NOMO-1 (cell line): ENCODE measurements at regions not wholly inside any gene's neighbourhood (a gene's known extent, or its start where the extent isn't known, plus 50 kb on each side); places are given as distances from the start of the nearest gene placed in this dataset.
"Not testable (repeated sequence)": the region's sequence is repeated elsewhere in the genome, so short reads cannot be mapped to it uniquely, and the experiment has no call there.

Experiments
- DNase-seq, 2 experiments: peaks; one replicate each; lab custom pipeline; 2025; ENCODE audit not compliant: unreplicated experiment in 2 of 2; lab: John Stamatoyannopoulos, UW

DNA sequence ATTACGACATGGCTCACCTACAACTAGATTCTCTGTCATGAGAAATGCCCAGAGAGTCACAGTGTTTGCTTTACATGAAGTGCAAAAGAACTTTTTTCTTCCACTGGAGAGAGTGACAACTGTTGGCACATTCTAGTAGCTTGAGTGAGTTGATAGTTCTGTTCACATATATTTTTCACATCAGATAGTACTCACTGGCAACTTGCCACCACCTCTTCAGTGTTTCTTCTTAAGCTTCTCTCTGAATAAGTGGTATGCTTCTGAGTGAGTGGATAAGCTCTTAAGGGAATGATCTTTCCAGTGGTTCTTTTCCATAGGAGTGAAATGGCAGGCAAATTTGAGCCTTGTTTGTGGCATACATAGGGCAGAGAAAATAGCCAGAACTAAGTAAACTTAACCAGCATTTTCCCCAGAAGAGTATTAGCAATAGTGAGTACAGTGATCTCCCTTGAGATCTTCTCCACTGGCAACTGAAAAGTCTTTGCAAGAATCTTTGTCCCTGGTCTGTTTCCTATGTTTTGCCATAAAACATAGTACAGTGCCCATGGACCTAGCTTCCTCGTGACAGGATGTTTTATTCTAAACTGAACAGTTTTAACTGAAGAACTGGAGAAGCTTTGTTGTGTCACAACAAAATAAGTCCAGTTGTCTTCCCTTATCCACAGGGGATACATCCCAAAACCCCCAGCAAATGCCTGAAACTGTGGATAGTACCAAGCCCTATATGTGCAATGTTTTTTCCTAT lies 125.4 kb upstream of the CDK13 start:
- no peak for DNase-seq

DNA sequence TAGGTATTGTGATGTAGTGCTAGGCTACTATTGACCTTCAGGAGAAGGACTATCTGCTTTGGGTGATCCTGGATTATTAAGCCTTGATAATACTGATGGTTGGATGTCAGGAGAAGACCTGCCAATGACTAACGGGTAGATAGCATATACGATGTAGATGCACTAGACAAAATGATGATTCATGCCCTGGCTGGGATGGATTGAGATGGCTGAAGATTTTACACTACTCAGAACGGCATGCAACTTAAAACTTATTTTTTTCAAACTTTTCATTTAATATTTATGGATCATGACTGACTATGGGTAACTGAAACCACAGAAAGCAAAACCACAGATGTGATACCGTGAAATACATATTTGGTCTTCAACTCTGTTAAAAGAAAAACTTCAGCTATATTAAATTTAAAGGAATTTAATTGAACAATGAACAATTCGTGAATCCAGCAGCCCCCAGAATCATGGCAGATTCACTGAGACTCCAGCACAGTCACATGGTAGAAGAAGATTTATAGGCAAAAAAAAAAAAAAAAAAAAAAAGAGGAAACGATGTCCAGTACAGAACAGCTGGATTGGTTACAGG lies 124.6 kb upstream of the CDK13 start:
- peak in 1 of 2 experiments; percentile 12 for DNase-seq

DNA sequence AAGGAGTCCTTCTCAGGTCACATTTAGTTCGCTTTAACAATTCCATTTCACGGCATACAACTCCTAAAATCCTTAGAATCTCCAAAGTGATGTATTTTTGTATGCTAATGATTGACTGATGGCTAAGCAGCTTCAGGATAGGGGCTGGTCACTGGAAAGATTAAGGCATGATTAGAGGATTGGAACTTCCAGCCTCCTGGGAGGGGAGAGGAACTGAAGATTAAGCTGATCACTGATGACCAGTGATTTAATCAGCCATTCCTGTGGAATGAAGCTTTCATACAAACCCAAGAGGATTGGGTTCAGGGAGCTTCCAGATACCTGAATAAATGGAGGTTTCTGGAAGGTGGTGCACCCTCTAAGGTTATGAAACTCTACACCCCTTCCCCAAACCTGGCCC lies 123.9 kb upstream of the CDK13 start:
- DNase-seq = no peak

DNA sequence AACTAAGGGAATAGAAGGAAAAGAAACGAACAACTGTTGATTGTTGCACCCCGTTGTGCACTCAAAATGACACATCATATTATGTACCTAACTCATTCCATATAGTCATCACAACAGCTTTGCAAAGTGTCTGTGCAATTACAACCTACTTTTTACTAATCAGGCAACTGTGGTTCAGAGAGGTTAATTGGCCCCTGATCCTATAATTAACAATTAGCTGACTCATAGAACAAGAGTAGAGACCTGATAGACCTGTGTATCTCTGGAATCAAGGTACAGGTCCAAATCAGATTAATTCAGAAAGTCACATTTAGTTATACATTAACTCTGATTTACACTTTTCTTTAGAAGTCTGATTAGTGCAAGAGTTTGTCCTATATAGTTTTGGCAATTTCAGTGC lies 122.5 kb upstream of the CDK13 start:
- no peak for DNase-seq

DNA sequence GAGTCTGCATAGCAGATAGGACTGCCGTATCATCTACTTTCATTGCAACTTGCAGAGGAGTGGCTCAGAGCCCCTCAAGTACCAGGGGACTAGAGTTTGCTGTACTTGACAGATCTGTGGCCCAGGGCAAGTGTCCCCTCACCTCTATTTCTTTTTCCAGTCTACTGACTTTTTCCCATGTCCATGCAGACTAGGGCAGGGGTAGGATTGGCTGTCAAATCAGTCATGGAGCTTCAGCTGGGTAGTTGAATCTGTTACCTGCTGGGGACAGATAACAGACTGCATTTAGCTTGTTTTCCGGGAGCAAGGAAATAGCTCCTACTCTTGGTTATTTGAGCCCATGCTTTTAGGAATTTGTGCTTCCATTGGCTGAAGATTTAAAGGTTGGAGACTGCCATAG lies 121.0 kb upstream of the CDK13 start:
- no peak for DNase-seq

DNA sequence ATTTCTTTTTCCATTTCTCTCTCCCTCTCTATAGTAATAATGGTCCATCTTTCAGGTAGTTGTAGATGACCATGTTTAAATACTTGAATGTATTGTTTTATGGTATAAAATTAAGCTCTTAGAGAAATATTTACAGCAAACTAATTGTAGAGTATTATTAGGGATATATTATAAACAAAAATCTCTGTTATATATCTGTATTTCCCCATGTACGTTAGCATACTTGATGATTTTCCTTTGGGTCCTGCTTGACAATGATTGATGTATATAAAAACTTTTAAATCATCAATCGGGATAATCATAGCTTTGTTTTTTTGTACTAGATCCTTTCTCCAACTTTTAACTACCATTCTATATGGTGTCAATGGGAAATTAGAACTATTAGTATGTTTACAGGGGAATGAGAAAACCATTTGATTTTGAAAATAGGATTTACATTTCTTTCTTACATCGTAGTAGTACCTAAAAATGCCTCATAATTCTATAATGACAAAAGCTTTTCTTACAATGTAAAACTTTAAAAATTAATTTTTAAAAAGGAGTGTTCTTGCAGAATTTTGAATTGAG lies 117.5 kb upstream of the CDK13 start:
- no peak for DNase-seq

DNA sequence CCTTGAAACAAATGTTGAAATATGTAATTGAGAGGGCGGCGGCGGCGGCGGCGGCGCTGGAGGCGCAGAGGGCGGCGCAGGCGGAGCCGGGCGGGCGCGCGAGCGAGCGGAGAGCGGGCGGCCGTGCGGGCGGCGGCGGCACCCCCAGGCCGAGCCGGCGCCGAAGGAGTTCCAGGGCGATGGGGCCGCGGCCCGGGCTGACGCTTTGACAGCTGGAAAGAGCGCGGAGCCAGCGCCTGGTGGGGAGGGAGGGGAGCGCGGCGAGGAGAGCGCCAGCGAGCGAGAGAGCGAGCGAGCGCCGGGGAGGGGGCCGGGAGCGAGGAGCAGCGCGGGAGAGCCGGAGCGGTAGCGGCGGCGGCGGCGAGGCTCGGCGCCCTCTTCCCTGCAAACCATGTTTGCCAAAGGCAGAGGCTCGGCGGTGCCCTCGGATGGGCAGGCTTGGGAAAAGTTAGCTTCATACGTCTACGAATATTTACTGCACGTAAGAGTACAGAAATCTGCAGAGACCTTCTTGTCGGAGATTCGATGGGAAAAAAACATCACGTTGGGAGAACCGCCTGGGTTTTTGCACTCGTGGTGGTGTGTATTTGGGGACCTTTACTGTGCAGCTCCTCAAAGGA lies 116.8 kb upstream of the CDK13 start:
- DNase-seq = peak in 1 of 2 experiments; percentile 31

DNA sequence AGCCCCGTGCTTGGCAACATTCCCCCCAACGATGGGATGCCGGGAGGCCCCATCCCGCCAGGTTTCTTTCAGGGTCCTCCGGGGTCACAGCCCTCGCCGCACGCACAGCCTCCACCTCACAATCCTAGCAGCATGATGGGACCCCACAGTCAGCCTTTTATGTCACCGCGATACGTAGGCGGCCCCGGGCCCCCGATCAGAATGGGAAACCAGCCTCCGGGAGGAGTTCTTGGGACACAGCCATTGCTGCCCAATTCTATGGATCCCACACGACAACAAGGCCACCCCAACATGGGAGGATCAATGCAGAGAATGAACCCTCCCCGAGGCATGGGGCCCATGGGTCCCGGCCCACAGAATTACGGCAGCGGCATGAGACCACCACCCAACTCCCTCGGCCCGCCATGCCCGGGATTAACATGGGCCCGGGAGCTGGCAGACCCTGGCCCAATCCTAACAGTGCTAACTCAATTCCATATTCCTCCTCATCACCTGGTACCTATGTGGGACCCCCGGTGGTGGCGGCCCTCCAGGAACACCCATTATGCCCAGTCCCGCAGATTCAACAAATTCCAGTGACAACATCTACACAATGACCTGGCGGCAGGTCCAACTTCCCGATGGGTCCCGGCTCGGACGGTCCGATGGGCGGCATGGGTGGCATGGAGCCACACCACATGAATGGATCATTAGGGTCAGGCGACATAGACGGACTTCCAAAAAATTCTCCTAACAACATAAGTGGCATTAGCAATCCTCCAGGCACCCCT lies 116.0 kb upstream of the CDK13 start:
- DNase-seq = not testable (repeated sequence)

DNA sequence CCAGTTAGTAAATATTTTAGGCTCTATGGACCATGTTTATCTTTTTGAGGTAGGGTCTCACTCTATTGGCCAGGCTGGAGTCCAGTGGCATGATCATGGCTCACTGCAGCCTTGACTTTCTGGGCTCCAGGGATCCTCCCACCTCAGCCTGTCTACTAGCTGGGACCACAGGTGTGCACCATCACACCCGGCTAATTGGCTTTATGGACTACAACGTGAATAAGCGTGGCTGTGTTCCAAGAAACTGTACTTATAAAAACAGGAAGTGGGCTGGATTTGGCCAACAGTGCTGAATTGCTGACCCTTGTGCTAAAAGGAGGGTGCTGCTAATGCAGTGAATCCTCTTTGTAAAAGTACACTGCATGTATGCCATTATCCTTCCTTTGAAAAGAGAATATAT lies 111.7 kb upstream of the CDK13 start:
- DNase-seq = peak; percentile 12 to 41

DNA sequence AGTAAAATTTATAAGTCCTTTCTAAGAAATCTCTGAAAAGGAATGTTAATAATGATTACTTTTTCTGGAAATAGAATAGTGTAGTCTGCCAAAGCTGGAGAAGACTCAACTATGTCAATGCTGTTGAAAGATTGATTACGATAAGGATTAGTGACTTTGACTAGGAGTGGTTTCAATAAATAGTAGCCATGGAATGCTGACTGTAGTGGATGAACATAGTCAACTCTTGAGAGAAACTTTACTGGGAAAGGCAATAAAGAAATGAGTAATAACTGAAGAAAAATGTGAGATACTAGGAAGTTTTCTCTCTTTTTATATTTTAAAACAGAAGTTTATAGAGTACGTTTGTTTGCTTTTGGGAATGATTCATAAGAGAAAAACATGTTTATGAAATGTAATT lies 105.0 kb upstream of the CDK13 start:
- no peak for DNase-seq

DNA sequence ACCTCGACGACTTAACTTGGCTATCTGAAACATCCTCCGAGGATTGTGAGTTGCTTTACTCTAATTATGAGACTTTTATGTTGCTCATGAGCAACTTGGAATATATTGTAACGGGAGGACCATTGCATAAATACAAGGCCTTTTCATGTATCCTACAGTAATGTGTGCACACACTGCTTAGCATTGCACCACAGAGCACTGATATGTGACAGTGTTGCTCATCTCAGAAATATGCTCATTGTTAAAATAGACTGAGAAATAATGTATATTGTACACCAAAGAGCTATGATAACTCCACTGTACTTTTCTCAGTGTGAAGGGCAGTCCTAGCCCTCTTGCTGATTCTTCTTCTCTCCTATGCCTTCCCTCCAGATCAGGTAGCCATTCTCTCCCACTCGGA lies 102.8 kb upstream of the CDK13 start:
- no peak for DNase-seq

DNA sequence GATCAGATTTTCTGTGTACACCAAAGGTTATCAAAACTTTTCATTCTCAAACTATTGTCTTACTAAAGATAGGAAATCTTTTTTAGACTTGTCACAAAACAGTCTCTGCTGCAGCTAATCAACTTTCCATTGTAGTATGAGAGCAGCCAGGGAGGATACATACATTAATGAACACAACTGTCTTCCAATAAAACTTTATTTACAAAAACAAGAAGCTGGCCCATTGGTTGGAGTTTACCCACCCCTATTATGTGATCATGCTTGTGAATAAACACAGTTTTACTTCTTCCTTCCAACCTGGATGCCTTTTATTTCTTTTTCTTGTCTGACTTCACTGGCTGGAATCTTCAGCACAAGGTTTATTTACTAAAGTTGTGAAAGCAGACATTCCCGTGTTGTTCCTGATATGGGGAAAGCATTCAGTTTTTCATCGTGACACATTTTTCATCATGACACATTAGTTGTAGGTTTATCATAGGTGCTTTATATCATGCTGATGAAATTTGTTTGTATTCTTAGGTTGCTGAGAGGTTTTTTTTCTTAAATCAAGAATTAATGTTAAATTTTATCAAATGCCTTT lies 98.5 kb upstream of the CDK13 start:
- DNase-seq = no peak

DNA sequence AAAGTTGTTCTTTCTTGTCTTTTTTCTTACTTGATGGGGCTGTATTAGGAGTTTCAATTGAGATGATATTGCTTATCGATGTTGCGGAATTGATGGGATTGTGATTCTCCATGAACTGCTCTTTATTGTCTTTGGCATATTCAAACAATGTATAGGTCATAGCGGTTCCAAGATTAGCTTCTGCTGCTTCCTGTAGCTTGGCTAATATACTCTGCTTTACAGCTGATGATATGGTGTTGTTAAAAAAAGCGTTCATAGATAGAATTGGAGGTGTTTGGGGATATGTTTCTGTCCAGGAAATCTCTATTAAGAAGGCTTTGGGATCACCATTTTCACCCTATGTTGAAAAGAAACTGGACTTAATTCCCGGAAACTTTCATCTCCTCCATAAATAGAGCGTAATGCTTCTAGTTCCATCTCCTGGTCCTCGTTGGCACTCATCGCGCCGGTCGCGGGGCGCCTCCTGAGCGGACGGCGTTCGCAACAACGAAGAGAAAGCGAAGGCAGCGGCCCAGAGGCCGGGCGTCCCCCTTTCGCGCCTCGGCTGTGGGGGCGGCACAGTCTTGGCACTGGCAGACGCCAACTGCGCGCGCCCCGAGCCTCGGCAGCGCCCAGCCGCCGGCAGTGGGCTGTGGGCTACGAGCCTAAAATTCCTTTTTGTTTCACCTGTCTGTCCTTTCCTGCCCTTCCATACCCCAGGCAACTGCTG lies 95.3 kb upstream of the CDK13 start:
- DNase-seq = not testable (repeated sequence)

DNA sequence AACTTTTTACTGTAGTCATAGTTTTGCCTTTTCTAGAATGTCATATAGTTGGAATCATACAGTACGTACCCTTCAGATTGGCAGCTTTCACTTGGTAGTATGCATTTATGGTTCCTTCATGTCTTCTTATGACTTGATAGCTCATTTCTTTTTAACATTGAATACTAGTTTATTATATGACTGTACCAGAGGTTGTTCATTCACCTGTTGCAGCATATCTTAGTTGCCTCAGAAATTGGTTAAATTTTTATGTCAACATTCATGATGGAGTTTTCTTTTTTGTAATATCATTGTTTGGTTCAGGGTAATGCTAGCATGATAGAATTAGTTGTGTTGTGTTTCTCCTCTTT lies 94.8 kb upstream of the CDK13 start:
- DNase-seq = no peak

DNA sequence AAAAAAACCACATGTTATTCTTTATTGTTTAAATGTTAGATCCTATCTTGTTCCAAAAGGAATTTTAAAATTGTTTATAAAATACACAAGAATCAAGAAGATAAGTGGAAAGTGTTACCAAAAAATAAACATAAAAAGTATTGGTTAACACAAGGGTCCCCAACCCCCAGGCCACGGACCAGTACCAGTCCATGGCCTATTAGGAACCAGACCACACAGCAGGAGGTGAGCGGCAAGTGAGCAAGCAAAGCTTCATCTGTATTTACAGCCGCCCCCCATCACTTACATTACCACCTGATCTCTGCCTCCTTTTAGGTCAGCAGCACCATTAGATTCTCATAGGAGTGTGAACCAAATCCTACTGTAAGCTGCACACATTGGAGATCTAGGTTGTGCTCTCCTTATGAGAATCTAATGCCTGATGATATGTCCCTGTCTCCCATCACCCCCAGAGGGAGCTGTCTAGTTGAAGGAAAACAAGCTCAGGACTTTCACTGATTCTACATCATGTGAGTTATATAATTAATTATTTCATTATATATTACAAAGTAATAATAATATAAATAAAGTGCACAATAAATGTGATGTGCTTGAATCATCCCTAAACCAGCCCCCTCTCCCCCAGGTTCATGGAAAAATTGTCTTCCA lies 86.3 kb upstream of the CDK13 start:
- DNase-seq = not testable (repeated sequence)

DNA sequence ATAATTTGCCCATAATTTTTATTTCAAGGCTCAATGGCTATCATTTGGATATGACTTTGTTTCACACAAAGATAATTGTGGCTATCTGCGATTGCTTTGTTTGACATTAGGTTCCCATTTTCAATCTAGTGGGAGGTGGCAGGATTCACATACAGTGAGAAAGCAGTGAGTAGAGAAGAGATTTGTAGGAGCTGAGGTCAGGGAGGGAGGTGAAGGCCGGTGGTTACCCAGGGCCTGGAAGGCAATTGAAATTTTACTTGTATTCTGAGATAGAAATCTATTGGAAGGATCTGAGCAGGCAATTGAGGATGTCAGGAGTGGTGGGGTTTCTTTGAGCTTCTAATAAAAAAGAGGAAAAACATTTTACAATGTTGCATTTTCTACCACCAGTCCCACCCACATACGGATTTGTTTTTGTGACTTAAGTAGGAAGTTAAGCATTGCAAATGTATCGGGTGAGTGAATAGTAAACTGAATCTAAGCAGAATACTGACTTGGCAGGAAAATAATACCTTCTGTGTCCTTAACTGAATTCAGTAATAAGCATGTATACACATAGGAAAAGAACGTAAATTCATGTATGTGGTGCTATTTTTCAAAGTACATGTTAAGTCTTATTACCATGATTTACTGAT lies 80.1 kb upstream of the CDK13 start:
- DNase-seq = not testable (repeated sequence)

DNA sequence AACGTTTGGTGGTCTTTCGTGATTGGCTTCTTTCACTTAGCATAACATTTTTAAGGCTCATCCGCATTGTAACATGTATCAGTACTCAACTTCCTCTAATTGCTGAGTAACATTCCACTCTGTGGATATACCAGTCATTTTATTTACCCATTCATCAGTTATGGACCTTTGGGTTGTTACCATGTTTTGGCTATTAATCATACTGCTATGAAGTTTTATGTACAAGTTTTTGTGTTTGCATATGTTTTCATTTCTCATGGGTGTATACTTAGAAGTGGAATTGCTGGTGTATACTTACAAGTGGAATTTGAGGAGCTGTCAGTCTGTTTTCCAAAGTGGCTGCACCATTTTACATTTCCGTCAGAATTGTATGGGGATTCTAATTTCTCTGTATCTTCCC lies 78.4 kb upstream of the CDK13 start:
- DNase-seq = not testable (repeated sequence)

DNA sequence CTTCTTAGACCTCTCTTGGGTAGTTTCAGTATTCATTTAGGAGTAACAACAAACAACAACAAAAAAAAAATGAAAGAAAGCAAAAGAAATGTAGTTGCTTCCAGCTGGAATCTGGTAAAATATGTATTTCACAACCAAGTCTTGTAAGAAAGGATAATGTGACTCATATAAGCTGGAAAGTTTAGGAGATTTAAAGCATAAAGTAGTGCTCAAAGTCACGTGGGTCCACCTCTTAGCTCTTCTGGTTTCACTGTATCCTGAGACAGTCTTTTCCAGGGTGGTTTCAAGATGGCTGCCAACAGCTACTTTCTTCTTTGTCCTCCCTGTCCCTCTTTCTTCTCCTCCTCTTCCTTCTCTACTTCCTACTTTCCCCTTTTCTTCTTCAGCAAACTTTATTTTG lies 69.5 kb upstream of the CDK13 start:
- no peak for DNase-seq

DNA sequence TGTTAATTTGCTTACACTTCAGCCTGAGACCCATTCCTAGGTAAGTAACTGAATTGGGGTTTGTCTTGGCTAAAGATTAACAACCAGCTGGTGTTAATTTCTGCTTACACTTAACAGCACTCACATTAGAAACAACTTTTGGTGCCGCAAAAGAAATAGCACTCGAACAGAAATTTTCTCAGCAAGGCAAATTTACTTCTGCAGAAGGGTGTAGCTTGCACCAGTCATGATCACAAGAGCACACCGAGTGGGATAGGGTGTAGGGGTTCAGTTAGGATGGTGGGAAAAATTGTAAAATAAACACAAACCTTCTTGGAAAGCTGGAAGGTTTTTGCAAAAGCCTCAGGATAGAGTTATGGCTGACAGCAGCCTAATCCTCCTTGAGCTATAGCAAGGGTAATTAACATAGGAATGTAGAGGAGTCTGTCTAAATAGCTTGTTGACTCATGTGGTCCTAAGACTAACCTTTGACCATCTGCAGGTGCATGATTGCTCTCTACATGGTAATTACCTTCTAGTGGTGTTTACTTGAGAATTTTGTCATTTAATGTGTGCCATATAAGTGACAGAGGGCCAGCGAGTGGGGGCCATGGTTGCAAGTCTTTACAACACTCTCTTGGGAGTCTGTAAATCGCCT lies 67.8 kb upstream of the CDK13 start:
- no peak for DNase-seq
